BE2C (cell line): ENCODE measurements at regions not wholly inside any gene's neighbourhood (a gene's known extent, or its start where the extent isn't known, plus 50 kb on each side); places are given as distances from the start of the nearest gene placed in this dataset.

Experiments
- DNase-seq: peaks from one replicate; pipeline ENCODE4 v3.0.0-alpha.2; 2020
- H3K27me3 ChIP-seq: fragments of 250-450 bp; sonication (Bioruptor Pico); 2 replicates; pipeline ENCODE4 v1.5.1; 2020; ENCODE audit warnings: mild to moderate bottlenecking
- H3K36me3 ChIP-seq: fragments of 250-450 bp; sonication (Bioruptor Pico); 2 replicates; pipeline ENCODE4 v1.5.1; 2020; ENCODE audit warnings: mild to moderate bottlenecking
- H3K4me1 ChIP-seq: fragments of 250-450 bp; sonication (Bioruptor Pico); 2 replicates; pipeline ENCODE4 v1.5.1; 2020
- H3K4me3 ChIP-seq: 2 replicates; pipeline ENCODE4 v1.5.1; 2011; ENCODE audit warnings: low read depth, low read length
- H3K9me3 ChIP-seq: fragments of 250-450 bp; sonication (Bioruptor Pico); 2 replicates; pipeline ENCODE4 v1.5.1; 2020
- CTCF ChIP-seq: IDR thresholded peaks from 2 replicates; pipeline ENCODE4 v1.5.1; 2012; ENCODE audit warnings: mild to moderate bottlenecking, low read depth, low read length

GRCh38 chr11:20248871-20249270, 88.6 kb upstream of the DBX1 start:
- DNase-seq: no peak
- H3K9me3 ChIP-seq: no peaks in the 10 kb centered on the region
- no peak overlapping the region for H3K4me3 ChIP-seq
- no peak for TF ChIP-seq CTCF
- H3K27me3 ChIP-seq: no peaks in the 10 kb centered on the region
- H3K36me3 ChIP-seq: no peaks in the 10 kb centered on the region
- H3K4me1 ChIP-seq: no peaks in the 10 kb centered on the region

- Histone ChIP-seq H3K4me3 (no peak overlapping the region), H3K4me1 (no peaks in the 10 kb centered on the region), H3K9me3 (no peaks in the 10 kb centered on the region), H3K36me3 (no peaks in the 10 kb centered on the region), H3K27me3 (no peaks in the 10 kb centered on the region)
- TF ChIP-seq CTCF: no peak
- no peak for DNase-seq
Measured at GRCh38 chr11:20248121-20248772, 88.0 kb upstream of the DBX1 start.

DNA sequence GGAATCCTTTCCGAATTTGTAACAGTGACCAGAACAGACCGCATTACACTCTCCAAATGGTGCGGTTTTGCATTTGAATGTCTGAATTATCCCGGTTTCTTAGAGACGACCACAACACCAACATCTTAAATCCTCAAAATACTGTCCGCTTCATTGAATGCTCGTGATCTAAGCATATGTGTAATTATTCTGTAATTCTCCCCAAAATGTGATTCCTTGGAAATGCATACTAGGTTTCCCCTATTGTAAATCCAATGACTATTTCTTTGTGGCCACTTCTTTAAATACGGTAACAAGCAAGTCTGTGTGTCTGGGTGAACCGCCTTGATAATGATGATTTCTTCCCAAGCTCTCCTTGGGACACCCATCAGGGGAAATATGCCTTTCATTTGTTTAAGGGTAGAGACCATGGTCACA, 87.3 kb upstream of the DBX1 start:
- H3K36me3 ChIP-seq: no peaks in the 10 kb centered on the region
- no peak for DNase-seq
- no peaks in the 10 kb centered on the region for H3K4me1 ChIP-seq
- no peaks in the 10 kb centered on the region for H3K27me3 ChIP-seq
- H3K9me3 ChIP-seq: no peaks in the 10 kb centered on the region
- H3K4me3 ChIP-seq: no peak overlapping the region
- no peak for TF ChIP-seq CTCF

DNA sequence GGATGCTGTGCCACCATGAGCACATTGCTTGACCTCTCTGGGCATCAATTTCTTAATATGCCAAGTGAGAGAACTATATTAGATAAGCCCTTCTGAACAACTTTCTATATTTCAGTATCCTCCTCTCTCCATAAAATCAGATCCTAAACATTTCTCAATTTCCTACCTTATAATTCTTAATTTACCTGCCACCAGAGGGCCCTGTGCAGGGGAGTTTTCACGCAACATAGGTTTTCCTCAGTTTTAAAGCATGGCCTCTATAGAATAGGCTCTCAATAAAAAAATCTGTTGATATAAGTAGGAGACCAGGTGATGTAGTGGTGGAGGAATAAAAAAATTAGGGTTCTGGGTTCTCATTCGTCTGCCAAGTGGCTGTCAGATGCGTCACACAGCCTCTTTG, 83.7 kb upstream of the DBX1 start:
- peak; percentile 30; the same call in 1 of the 2 replicates for TF ChIP-seq CTCF
- Histone ChIP-seq H3K36me3 (no peaks in the 10 kb centered on the region), H3K4me3 (no peak overlapping the region), H3K4me1 (no peaks in the 10 kb centered on the region), H3K9me3 (no peaks in the 10 kb centered on the region), H3K27me3 (no peaks in the 10 kb centered on the region)
- DNase-seq: no peak

DNA sequence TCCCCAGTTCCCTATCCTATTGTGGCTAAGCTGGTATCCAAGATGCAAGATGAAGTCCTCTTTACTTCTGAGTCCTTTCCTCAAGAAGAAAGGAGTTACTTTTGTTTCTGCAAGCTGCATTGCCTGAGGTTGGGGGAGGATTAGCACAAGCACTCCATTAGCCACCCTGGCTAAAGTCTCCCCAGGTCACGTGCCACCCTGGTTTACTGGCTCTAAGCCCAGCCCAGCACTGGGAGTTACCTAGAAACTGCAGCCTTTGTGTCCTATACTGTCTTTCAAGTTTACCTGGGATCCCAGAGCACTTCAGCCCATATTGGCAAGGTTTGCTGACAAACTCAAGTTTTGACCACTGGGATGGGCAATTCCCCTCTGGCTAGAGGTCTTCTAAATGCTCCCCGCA, 78.4 kb upstream of the DBX1 start:
- TF ChIP-seq CTCF: no peak
- Histone ChIP-seq H3K4me3 (no peak overlapping the region), H3K27me3 (no peaks in the 10 kb centered on the region), H3K36me3 (no peaks in the 10 kb centered on the region), H3K9me3 (no peaks in the 10 kb centered on the region), H3K4me1 (no peaks in the 10 kb centered on the region)
- peak; percentile 9 for DNase-seq

GRCh38 chr11:20235164-20235563, 74.9 kb upstream of the DBX1 start:
- no peaks in the 10 kb centered on the region for H3K27me3 ChIP-seq
- no peak for DNase-seq
- H3K4me1 ChIP-seq: no peaks in the 10 kb centered on the region
- TF ChIP-seq CTCF: no peak
- no peaks in the 10 kb centered on the region for H3K9me3 ChIP-seq
- no peaks in the 10 kb centered on the region for H3K36me3 ChIP-seq
- H3K4me3 ChIP-seq: no peak overlapping the region
